Brain microvascular endothelial cell (primary cell): ENCODE measurements at regions not wholly inside any gene's neighbourhood (a gene's known extent, or its start where the extent isn't known, plus 50 kb on each side); places are given as distances from the start of the nearest gene placed in this dataset.

Experiments used
- DNase-seq: peaks from one replicate; pipeline ENCODE4 v3.0.0-alpha.2; 2020
- H3K27ac ChIP-seq: fragments of 250-450 bp; sonication (Bioruptor Pico); 2 replicates; pipeline ENCODE4 v1.5.1; 2020; ENCODE audit warnings: mild to moderate bottlenecking, moderate library complexity
- H3K27me3 ChIP-seq: fragments of 250-450 bp; sonication (Bioruptor Pico); replicated peaks from 2 replicates; pipeline ENCODE4 v1.5.1; 2020; ENCODE audit warnings: mild to moderate bottlenecking
- H3K36me3 ChIP-seq: fragments of 250-450 bp; sonication (Bioruptor Pico); replicated peaks from 2 replicates; pipeline ENCODE4 v1.5.1; 2020; ENCODE audit warnings: mild to moderate bottlenecking
- H3K4me3 ChIP-seq: 2 replicates; pipeline ENCODE4 v1.5.1; 2011; ENCODE audit warnings: low read depth, mild to moderate bottlenecking, control low read depth, low read length, moderate library complexity
- CTCF ChIP-seq: IDR thresholded peaks from 2 replicates; pipeline ENCODE4 v1.5.1; 2011; ENCODE audit warnings: low read depth, mild to moderate bottlenecking, moderate library complexity, low read length, control low read depth, inconsistent platforms; ENCODE audit errors: missing control alignments
- in situ Hi-C: cut with HindIII; loops from 2 replicates; pipeline ENCODE4 v1.10.0; 2017; ENCODE audit warnings: low sequenced_read_pairs, low pct_ligation_motif_present

GRCh38 chr4:137198791-137199190 is 333.5 kb downstream of the PCDH18 start:
- in situ Hi-C loops: no loop called here
- DNase-seq: no peak
- Histone ChIP-seq H3K27me3 (no peaks in the 10 kb centered on the region), H3K4me3 (no peak overlapping the region), H3K36me3 (no peaks in the 10 kb centered on the region), H3K27ac (no peak overlapping the region)
- no peak for TF ChIP-seq CTCF

DNA sequence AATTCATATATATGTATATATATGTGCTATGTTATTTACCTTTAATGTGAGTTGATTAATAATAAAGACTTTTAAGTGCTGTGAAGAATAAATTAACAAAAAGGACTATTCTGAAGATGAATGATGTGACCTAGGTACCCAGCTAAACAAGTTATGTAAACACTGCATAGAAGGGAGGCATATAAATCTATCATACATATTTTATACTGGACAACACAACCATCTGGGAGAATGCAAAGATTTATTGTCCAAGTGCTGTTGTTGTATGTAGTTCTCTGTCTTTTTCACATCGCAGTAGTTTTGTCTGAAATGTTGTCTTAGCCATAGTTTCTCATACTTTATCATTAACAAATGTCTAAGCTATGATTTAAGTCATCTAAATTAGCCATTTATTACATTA is 337.6 kb downstream of the PCDH18 start:
- H3K27me3 ChIP-seq: no peaks in the 10 kb centered on the region
- no peak overlapping the region for H3K27ac ChIP-seq
- H3K4me3 ChIP-seq: no peak overlapping the region
- in situ Hi-C loops: no loop called here
- DNase-seq: no peak
- no peaks in the 10 kb centered on the region for H3K36me3 ChIP-seq
- no peak for TF ChIP-seq CTCF

DNA sequence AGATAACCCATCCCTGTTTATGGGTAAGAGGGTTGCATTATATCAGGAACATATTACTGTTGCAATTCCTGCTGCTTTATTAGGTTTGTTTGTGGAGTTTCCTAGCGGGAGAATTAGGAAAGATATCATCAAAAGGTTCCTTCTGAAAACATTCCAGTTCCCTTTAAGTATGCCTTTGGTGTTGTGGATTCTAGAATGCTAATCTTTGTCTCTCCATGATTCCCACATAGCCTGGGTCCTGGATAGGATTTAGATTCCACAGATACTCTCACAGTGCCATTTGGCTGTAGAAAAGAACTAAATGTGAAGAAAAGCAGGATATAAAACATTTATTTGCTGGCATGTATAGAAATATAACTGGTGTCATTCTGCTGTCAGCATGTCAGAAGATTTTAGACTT is 338.7 kb downstream of the PCDH18 start:
- no peak for DNase-seq
- TF ChIP-seq CTCF: no peak
- Histone ChIP-seq H3K27me3 (no peaks in the 10 kb centered on the region), H3K27ac (no peak overlapping the region), H3K36me3 (no peaks in the 10 kb centered on the region), H3K4me3 (no peak overlapping the region)
- in situ Hi-C loops: no loop called here

DNA sequence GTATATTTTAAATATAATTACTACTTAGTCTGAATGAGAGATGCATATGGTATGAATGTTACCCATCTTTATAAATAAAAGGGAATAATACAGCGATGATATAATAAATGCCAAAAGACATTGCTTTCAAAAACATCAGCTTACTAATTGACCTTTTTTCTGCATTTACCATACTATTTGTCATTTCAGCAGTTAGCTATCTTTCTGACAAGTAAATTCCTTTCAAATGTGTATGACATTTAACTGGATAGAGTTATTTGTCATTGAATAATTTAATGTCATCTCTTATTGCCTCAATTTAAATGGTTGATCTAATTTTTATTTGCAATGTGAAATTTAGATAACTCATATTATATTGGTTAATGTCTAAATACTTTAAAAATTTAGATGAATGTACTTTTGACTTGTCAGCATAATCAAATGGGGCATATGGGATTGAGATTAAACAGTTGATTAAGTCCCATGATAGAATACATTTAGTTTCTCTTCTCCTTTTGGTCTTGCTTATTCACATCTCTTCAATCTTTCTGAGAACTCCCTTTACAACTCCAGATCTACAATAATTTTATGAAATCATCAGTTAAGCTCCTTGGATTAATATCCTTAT is 350.9 kb downstream of the PCDH18 start:
- TF ChIP-seq CTCF: no peak
- Histone ChIP-seq H3K4me3 (no peak overlapping the region), H3K27ac (no peak overlapping the region), H3K27me3 (no peaks in the 10 kb centered on the region), H3K36me3 (no peaks in the 10 kb centered on the region)
- no peak for DNase-seq
- in situ Hi-C loops: no loop called here

DNA sequence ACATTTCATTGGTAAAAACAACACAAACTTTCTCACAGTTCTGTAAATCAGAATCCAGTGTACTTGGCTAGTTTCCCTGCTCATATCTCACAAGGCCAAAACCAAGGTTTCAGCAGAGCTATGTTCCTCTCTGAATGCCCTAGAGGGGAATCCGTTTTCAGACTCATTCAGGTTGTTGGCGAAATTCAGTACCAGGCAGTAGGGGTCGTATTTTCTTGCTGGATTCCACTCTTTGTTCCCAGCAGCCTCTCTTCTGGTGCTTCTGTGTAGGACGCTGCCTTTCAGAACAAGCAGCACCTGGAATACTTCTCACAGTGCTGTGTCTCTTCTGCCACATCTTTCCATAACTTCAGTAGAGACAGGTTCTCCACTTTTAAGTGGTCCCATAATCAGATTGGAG is 351.9 kb downstream of the PCDH18 start:
- H3K36me3 ChIP-seq: no peaks in the 10 kb centered on the region
- H3K27ac ChIP-seq: no peak overlapping the region
- in situ Hi-C loops: no loop called here
- no peaks in the 10 kb centered on the region for H3K27me3 ChIP-seq
- no peak for DNase-seq
- H3K4me3 ChIP-seq: no peak overlapping the region
- peak; percentile 24 for TF ChIP-seq CTCF

DNA sequence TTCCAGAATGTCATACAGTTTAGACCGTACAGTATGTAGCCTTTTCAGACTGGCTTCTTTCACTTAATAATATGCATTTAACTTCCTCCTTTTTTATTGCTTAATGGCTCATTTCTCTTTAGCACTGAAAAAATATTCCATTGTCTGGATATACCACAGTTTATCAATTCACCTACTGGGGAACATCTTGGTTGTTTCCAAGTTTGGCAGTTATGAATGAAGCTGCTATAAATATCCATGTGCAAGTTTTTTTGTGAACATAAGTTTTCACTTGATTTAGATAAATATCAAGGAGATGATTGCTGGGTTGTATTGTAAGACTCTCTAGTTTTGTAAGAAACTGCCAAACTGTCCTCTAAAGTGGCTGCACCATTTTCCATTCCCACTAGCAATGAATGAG is 375.5 kb downstream of the PCDH18 start:
- no peak for TF ChIP-seq CTCF
- no peaks in the 10 kb centered on the region for H3K36me3 ChIP-seq
- H3K27ac ChIP-seq: no peak overlapping the region
- DNase-seq: no peak
- in situ Hi-C loops: no loop called here
- no peaks in the 10 kb centered on the region for H3K27me3 ChIP-seq
- H3K4me3 ChIP-seq: no peak overlapping the region
